HepG2 (cell line): ENCODE measurements at regions not wholly inside any gene's neighbourhood (a gene's known extent, or its start where the extent isn't known, plus 50 kb on each side); places are given as distances from the start of the nearest gene placed in this dataset.

Source experiments
- ATAC-seq: fragments of 200-7000 bp; cut with Tn5 transposase; 3 replicates; pipeline ENCODE4 v1.9.1; 2020; ENCODE audit warnings: mild to moderate bottlenecking, moderate library complexity
- BruUV-seq: library from RNA; stranded (reverse); fragments of 400-500 nt; replicated peaks from 2 replicates; lab custom pipeline; 2021; lab: Mats Ljungman, UMichigan
- CTCF ChIA-PET: fragments of 300-600 bp; formaldehyde crosslinking; extraction: SDS; loops from one replicate; lab custom pipeline; 2021; ENCODE audit warnings: low total read pairs, inconsistent platforms, low intra/inter-chr PET ratio; lab: Yijun Ruan, JAX
- POLR2A ChIA-PET: fragments of 350-600 bp; sonication (Branson Sonifier 250); formaldehyde crosslinking; loops from one replicate; lab custom pipeline; 2020; ENCODE audit warnings: antibody characterized with exemption, inconsistent platforms; lab: Yijun Ruan, JAX
- DNase-seq: peaks from one replicate; pipeline ENCODE4 v3.0.0-alpha.2; 2015; ENCODE audit warnings: low spot score
- FAIRE-seq: peaks from 3 replicates; lab custom pipeline; 2011; peaks lifted over from hg19 to GRCh38; lab: Jason Lieb, UNC
- H2AFZ ChIP-seq: one replicate; pipeline ENCODE4 v1.6.1; 2011; ENCODE audit warnings: low read length, inconsistent platforms
- H3K27ac ChIP-seq: fragments of 300-600 bp; 3 replicates; pipeline ENCODE4 v1.8.0; 2011; ENCODE audit warnings: mixed run types, mild to moderate bottlenecking, mixed read lengths, low read length, inconsistent platforms; ENCODE audit not compliant: insufficient read depth; ENCODE audit errors: extremely low read length
- H3K27me3 ChIP-seq, 2 experiments: fragments of 200-600 bp in 1 of 2; 2 replicates in 1 of 2; 3 replicates in 1 of 2; pipeline versions ENCODE4 v1.6.0 to v1.8.0; 2011; ENCODE audit warnings: low read length in 2 of 2, mild to moderate bottlenecking in 2 of 2, moderate library complexity in 2 of 2, inconsistent platforms in 1 of 2; ENCODE audit not compliant: insufficient read depth in 2 of 2, control insufficient read depth in 1 of 2
- H3K36me3 ChIP-seq, 2 experiments: fragments of 200-600 bp in 1 of 2; replicated peaks in 1 of 2; 2 replicates in 1 of 2; 3 replicates in 1 of 2; pipeline versions ENCODE4 v1.5.1 to v1.8.0; 2011; ENCODE audit warnings: low read length in 2 of 2, inconsistent platforms in 1 of 2; ENCODE audit not compliant: insufficient read depth in 2 of 2, control insufficient read depth in 1 of 2
- H3K4me1 ChIP-seq: 2 replicates; pipeline ENCODE4 v1.5.1; 2012; ENCODE audit warnings: low read length, inconsistent platforms; ENCODE audit not compliant: insufficient read depth
- H3K4me2 ChIP-seq: 2 replicates; pipeline ENCODE4 v1.6.0; 2011; ENCODE audit warnings: low read depth, low read length, inconsistent platforms
- H3K4me3 ChIP-seq, 3 experiments: fragments of 200-600 bp in 1 of 3; sonication (generic), shearing (Covaris generic) in 1 of 3; replicated peaks in 1 of 3; 2 replicates each; pipeline ENCODE4 v1.5.1; 2011 to 2016; ENCODE audit warnings: low read length in 3 of 3, inconsistent platforms in 2 of 3, low read depth in 2 of 3, mild to moderate bottlenecking in 2 of 3, control low read depth in 1 of 3, mixed read lengths in 1 of 3; ENCODE audit not compliant: insufficient read depth in 1 of 3
- H3K79me2 ChIP-seq: one replicate; pipeline ENCODE4 v1.6.1; 2011; ENCODE audit warnings: low read length, inconsistent platforms; ENCODE audit not compliant: insufficient read depth
- H3K9ac ChIP-seq: 2 replicates; pipeline ENCODE4 v1.6.0; 2011; ENCODE audit warnings: mild to moderate bottlenecking, low read depth, low read length, inconsistent platforms; ENCODE audit not compliant: insufficient read depth
- H3K9me3 ChIP-seq: 2 replicates; pipeline ENCODE4 v1.5.1; 2012; ENCODE audit warnings: mild to moderate bottlenecking, low read length
- H4K20me1 ChIP-seq: 2 replicates; pipeline ENCODE4 v1.6.0; 2011; ENCODE audit warnings: inconsistent platforms, mild to moderate bottlenecking, low read length, moderate library complexity; ENCODE audit not compliant: insufficient read depth
- ARID2 ChIP-seq: sonication (generic); formaldehyde crosslinking; IDR thresholded peaks from 2 replicates; pipeline ENCODE4 v1.8.1; 2022; ENCODE audit warnings: mild to moderate bottlenecking, missing genetic modification reagents, borderline replicate concordance
- MAFF ChIP-seq: IDR thresholded peaks from 2 replicates; pipeline ENCODE4 v1.6.1; 2011; ENCODE audit warnings: low read depth, low read length, improper control_type of control experiment
- MAFK ChIP-seq, 2 experiments: IDR thresholded peaks in 1 of 2; conservative IDR thresholded peaks in 1 of 2; 2 replicates each; pipeline ENCODE4 v1.6.1; 2011; ENCODE audit warnings: improper control_type of control experiment in 2 of 2, low read length in 2 of 2
- MTA1 ChIP-seq: sonication (generic); formaldehyde crosslinking; IDR thresholded peaks from 2 replicates; pipeline ENCODE4 v1.4.0; 2020; ENCODE audit warnings: missing genetic modification reagents, mild to moderate bottlenecking, borderline replicate concordance
- NKX3-1 ChIP-seq: sonication (generic); formaldehyde crosslinking; IDR thresholded peaks from 2 replicates; pipeline ENCODE4 v1.5.0; 2020; ENCODE audit warnings: missing genetic modification reagents
- SNRNP70 ChIP-seq: fragments of 200-400 bp; formaldehyde crosslinking; IDR thresholded peaks from 2 replicates; pipeline ENCODE4 v1.6.1; 2017; ENCODE audit warnings: mild to moderate bottlenecking, low read depth, low read length, moderate library complexity
- ZNF770 ChIP-seq: sonication (generic); formaldehyde crosslinking; IDR thresholded peaks from 2 replicates; pipeline ENCODE4 v1.5.0; 2020; ENCODE audit warnings: mild to moderate bottlenecking, missing genetic modification reagents
- WGBS: methylation state at CpG from one replicate; pipeline ENCODE4 v1.1.6; 2017; ENCODE audit warnings: low lambda C conversion rate; 5-methylcytosine and 5-hydroxymethylcytosine counted together
- in situ Hi-C: cut with HindIII; loops from 2 replicates; pipeline ENCODE4 v1.10.0; 2017; ENCODE audit warnings: low pct_unique_long_range_greater_than_20kb; ENCODE audit not compliant: extremely low pct_ligation_motif_present
- intact Hi-C: fragments of 100-400 bp; cut with micrococcal nuclease; formaldehyde crosslinking; loops from one replicate; pipeline ENCODE4 v1.10.0; 2022; ENCODE audit not compliant: unreplicated experiment
- TF ChIP-seq, protein P1 (sequence below): sonication (generic); formaldehyde crosslinking; IDR thresholded peaks from 2 replicates; pipeline ENCODE4 v1.4.0; 2020; ENCODE audit warnings: missing genetic modification reagents, borderline replicate concordance
- TF ChIP-seq, protein P2 (sequence below): sonication (generic); formaldehyde crosslinking; IDR thresholded peaks from 2 replicates; pipeline ENCODE4 v1.8.0; 2022; ENCODE audit warnings: missing genetic modification reagents, mild to moderate bottlenecking, borderline replicate concordance

DNA sequence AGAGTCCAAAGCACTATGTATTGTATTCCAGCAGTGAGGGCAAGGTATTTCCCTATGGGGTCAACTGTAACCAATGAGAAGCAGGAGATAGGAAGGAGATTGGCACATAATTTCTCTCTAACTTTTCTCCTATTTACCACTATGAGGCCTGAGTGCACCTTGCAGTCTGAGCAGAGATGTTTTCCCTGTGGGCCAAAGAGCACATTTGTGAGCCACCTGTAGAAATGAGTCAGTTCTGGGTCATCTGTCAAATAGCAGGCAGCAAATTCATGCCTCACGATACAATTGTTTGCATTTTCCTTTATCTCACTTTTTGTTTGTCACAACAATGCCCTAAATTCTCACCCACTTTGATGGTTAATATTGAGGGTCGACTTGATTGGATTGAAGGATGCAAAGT is 547.2 kb upstream of the NCAM2 start (continued):
- TF ChIP-seq ZNF770: no peak
- TF ChIP-seq NKX3-1 (CRISPR knock-in tag): no peak
- TF ChIP-seq, protein P1, sequence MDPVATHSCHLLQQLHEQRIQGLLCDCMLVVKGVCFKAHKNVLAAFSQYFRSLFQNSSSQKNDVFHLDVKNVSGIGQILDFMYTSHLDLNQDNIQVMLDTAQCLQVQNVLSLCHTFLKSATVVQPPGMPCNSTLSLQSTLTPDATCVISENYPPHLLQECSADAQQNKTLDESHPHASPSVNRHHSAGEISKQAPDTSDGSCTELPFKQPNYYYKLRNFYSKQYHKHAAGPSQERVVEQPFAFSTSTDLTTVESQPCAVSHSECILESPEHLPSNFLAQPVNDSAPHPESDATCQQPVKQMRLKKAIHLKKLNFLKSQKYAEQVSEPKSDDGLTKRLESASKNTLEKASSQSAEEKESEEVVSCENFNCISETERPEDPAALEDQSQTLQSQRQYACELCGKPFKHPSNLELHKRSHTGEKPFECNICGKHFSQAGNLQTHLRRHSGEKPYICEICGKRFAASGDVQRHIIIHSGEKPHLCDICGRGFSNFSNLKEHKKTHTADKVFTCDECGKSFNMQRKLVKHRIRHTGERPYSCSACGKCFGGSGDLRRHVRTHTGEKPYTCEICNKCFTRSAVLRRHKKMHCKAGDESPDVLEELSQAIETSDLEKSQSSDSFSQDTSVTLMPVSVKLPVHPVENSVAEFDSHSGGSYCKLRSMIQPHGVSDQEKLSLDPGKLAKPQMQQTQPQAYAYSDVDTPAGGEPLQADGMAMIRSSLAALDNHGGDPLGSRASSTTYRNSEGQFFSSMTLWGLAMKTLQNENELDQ (CRISPR knock-in tag): no peak
- no peak for TF ChIP-seq ARID2 (CRISPR knock-in tag)
- TF ChIP-seq, protein P2, sequence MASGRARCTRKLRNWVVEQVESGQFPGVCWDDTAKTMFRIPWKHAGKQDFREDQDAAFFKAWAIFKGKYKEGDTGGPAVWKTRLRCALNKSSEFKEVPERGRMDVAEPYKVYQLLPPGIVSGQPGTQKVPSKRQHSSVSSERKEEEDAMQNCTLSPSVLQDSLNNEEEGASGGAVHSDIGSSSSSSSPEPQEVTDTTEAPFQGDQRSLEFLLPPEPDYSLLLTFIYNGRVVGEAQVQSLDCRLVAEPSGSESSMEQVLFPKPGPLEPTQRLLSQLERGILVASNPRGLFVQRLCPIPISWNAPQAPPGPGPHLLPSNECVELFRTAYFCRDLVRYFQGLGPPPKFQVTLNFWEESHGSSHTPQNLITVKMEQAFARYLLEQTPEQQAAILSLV (CRISPR knock-in tag): no peak
- TF ChIP-seq MTA1 (CRISPR knock-in tag): no peak

DNA sequence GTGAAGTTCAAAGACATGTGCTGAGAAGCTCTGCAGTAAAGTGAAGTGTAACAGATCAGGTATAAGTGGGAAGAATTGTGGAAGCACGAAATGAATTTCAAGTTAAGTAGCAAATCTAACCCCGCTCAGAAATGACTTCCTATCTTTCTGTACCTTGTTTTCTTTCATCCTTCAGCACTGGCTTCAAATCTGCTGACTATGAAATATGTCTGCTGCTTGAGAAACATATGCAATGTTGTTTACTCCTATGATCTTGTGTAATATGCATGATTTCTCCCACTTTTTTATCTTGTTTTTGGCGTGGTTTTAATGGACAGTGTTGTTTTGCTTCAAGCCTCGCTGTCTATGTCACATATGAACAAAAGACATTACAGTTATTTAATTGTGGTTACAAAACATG is 545.3 kb upstream of the NCAM2 start:
- ChIA-PET POLR2A (no interaction called here), CTCF (no interaction called here)
- no peak for ATAC-seq
- H3K4me2 ChIP-seq: no peak overlapping the region
- no peak for DNase-seq
- H3K79me2 ChIP-seq: no peaks in the 10 kb centered on the region
- H3K4me1 ChIP-seq: no peaks in the 10 kb centered on the region
- peak; percentile 65 to 81 for TF ChIP-seq MAFK (conservative IDR thresholded peaks at IDR 0.05 in 1 of 2, IDR thresholded peaks at IDR 0.05 in 1 of 2; ENCODE audit: low read length in 2 of 2)
- TF ChIP-seq MAFF: peak; percentile 68
- TF ChIP-seq SNRNP70: no peak
- no peaks in the 10 kb centered on the region for H4K20me1 ChIP-seq
- no peaks in the 10 kb centered on the region for H3K36me3 ChIP-seq
- WGBS: under 1% methylated on average over 4 of the region's 4 CpGs
- H3K9ac ChIP-seq: no peak overlapping the region
- H3K27me3 ChIP-seq: no peaks in the 10 kb centered on the region
- no peak overlapping the region for H3K4me3 ChIP-seq
- intact Hi-C loops: no loop called here
- in situ Hi-C loops: no loop called here
- no peak overlapping the region for H2AFZ ChIP-seq
- H3K27ac ChIP-seq: no peak overlapping the region
- peaks cover 69% of the 10 kb centered on the region for H3K9me3 ChIP-seq
- no TSS peak for BruUV-seq
- no peak for FAIRE-seq
